HG02870 (cell line): ENCODE measurements at regions not wholly inside any gene's neighbourhood (a gene's known extent, or its start where the extent isn't known, plus 50 kb on each side); places are given as distances from the start of the nearest gene placed in this dataset.

Source experiments
- ATAC-seq: cut with Tn5 transposase; IDR thresholded peaks from one replicate; pipeline ENCODE4 v1.9.1; 2021; ENCODE audit warnings: mild to moderate bottlenecking, moderate library complexity; ENCODE audit not compliant: unreplicated experiment

DNA sequence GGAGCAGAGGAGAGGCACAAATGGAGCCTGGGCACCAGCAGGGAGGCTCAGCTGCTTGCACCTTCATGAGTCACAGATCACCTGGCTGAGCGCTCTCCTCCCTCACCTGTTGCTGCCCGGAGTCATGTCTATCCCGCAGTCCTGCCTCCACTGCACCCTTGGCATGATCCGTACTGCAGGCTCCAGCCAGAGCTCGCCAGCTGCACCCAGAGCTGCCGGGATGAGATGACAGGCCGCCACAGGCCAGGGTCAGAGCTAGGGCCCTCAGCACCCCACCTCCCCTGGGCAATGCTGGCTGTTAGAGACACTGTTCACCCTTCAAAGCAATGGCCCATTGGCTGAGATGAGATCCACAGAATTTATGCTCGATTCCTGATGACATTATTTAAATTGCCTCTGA lies 702.8 kb downstream of the TBC1D22A start:
- ATAC-seq: no peak

DNA sequence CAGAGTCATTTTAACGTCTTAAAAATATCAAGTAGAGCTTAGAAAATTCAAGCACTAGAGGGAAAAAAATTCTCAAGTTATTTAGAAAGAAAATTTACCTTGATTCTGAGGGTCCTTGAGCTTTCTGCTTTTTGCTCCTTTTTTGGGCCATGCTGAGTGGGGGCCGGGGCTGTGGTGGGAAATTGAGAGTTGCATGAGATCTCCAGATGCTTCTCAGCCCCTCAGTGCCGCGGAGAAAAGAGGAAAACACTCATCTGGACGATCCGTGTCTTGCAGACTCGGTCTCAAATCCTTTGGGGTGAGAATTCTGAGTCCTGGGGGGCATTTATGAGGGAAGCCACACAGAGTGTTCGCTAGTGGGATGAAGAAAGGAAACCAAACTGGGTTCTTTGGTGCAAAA lies 700.8 kb downstream of the TBC1D22A start:
- no peak for ATAC-seq

DNA sequence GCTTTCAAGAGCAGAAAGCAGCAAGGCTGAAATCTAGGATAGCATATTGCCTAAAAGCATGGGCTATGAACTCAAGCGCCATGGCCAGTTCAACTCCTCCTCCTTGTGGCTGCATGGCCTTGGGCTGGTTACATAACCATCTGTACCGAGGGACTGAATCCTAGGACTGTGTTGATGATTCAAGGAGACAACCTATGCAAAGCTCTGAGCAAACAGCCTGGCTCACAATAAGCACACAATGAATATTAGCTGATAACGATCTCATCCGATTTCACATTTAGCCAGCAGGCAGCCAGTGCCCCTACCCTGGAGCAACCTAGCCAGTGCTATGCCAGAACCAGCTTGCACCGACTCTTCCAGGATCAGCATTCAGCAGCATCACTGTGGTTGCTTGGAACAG lies 698.4 kb downstream of the TBC1D22A start:
- no peak for ATAC-seq

DNA sequence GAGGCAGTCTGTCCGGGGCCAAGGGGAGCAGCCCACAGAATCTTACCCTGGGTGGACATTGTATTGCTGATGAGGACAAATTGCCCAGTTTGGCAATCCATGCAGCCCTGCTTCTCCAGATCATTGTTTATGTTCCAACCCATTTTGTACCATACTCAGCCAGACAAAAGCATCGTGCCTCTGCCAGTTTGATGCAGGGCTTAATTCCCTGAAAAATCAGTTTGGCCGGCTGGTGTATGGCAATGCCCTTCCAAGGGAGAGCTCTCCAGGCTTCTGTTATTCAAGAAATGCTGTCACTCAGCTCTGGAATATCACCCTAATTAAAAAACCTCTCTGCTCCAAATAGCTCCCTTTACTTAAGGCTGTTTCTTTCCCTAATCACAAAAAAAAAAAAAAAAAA lies 697.7 kb downstream of the TBC1D22A start:
- no peak for ATAC-seq

DNA sequence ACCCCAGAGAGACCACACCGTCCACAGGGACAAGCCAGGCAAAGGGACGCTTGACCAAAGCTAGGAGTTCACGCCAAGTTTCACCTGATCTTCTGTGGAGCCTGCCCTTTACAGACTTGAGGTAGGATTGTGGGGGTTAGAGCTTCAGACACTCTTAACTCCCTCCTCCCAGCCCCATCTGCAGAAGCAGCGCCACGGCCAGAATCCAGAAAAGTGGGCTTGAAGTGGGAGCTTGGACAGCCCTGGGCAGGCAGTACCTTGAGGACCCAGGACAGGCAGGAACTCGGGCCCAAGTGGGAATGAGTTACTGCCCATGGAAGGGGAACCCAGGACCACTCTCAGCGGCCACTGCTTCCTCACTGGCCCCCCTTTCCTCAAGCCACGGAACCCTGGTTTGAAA lies 695.9 kb downstream of the TBC1D22A start:
- no peak for ATAC-seq

DNA sequence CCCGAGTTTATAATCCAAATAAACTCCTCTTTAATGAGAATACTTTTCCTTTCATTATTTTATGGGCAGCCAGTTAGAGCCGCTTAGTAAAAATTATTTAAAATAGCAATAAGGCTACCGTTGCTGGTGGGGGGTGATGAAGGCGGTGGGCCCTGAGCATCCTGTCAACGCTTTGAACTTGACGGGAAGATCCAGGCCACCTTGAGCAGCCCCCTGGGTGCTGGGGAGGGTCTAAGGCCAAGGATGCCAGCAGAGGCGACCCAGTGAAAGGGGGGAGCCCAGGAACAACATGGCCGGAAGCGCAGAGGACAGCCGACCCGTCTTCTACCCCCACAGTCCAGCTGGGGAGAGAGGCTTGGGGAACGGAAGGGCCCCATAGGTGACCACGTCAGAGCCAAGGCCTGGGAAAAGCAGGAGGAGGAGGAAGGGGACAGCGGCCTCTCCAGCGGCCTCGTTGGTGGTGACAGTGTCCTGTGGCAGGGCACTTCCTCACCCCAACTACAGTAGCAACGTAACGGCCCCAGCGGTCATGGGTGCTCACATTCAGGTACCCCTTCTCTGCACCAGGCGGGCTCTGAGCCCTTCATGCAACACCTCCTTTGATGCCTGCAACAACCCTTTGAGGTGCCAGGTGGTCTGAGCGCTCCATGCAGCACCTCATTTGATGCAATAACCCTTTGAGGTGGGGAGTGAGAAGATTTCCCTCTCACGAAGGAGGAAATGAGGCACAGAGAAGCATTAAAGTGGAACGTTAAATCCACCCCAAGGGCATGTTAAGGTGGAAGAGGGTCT lies 695.3 kb downstream of the TBC1D22A start:
- ATAC-seq: no peak

DNA sequence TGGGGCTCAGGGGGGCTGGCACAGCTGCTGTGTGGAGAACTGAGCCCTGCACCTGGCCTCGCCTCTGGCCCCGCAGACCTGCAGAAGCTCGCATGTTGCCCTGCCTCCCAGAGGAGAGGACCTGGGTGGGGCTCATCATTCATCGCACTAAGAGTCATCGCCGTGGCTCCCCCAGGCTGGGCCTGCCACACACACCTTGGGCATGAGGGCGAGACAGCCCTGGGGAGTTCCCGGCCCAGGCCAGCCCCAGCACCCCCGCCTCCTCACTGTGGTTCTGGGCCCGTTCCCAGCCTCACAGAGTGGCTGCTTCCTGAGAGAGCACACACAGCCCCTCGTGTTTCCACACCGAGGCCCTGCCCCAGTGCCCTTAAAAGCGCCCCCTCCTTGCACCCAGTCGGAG lies 694.6 kb downstream of the TBC1D22A start:
- no peak for ATAC-seq

DNA sequence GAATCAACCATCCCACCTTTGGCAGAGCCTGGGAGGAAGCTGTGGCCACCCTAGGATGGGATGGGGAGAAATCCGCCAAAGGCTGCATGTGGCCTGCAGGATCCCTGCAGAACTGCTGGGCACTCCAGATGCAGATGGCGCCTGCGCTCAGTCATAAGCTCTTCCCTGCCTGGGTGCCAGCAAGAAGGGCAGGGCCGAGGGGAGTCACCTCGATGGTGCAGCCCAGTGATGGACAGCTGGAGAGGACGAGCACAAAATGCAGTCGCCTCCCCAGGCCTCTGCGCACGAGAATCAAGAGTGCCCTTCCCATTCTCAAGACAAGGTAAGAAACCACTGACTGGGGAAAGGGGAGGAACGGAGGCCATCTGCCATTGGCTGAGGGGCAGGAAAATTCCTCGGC lies 693.6 kb downstream of the TBC1D22A start:
- no peak for ATAC-seq

DNA sequence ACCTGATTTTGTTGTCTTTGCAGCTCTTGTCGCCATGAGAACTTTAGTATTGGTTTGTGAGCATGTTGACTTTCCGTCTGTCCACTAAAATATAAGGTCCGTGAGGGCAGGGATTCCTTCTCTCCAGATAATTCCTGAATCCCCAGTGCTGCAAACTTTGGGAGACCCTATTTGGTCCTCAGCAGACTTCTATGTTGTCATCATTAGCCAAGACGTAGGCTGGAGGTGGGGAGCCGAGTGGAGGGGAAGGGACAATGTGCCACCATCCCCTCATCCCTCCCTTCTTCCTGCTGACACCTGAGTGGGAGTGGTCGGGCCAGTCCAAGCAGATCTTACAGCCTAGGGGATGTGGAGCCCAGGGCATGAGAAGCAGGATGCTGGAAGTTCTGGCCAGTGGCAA lies 690.6 kb downstream of the TBC1D22A start:
- no peak for ATAC-seq

DNA sequence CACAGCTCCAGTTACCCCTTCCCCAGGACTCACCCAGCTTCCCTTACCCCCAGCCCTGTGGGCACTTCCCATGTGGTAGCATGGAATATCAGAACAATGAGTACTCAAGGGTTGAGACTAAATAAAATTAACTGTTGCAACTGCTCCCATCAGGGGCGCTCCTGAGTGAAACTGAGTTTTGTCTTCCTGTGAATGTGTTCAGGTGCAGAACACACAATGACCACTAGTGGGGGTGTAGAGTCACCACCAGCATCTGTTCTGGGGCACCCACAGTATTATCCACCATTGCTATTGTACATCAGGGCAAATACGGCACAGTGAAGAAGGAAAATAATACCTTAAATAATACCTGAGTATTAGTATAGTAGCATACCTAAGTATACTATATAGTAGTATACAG lies 689.7 kb downstream of the TBC1D22A start:
- ATAC-seq: no peak

DNA sequence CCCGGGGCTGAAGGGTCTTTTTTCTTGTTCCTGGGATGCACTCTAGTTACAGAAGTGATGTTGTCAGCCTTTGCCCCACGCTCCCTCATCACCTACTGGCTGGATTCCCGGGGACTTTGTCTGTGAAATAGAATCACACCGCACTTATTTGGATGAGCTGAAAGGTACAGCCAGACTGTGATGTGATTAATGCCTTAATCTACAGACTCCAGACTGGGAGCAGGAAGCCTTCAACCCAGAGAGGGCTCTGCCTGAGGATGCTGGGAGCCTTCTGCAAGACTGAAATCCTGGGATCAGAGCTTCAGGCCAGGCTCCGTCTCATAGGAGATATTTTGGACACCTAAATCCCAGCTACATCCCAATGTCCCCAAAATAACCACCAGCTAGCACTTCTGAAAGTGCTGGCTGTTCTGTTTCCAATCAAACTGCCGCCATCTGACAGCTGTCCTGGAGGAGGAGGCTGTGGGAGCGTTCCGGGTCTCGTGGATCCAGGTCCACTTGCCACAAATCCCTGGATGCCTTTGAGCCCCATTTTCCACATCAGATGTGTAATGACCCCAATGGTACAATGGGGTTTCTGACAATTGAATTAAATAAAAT lies 688.5 kb downstream of the TBC1D22A start:
- ATAC-seq: no peak

DNA sequence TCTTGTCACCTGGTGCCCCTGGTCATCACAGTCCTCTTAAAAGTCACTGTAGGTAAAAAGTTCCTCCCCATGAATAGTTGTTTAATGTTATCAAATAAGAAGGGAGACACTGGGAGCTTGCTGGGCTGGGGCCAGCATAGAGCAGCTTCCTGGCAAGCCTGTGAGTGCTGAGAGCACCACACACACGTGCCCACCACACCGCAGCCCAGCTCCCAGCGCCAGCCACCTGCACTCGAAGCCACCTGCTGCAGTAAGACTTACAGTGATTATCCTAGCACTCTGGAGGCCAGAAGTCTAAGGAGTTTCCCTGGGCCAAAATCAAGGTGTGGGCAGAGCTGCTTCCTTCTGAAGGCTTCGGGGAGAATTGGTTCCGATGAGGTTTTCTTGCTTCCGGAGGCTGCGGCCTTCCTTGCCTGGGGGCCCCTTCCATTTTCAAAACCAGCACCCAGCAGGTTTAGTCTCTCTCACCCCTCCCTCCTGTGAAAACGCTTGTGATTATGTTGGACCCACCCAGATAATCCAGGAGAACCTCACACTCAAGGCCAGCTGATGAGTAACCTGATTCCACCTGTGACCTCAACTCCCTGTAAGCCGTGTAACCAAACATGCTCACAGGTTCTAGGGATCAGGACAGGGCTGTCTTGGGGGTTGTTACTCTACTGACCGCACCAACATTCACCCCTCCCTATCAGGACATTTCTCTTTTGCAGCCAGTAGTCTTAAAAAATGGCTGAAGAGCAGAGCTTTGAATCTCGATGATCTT lies 687.2 kb downstream of the TBC1D22A start:
- no peak for ATAC-seq

DNA sequence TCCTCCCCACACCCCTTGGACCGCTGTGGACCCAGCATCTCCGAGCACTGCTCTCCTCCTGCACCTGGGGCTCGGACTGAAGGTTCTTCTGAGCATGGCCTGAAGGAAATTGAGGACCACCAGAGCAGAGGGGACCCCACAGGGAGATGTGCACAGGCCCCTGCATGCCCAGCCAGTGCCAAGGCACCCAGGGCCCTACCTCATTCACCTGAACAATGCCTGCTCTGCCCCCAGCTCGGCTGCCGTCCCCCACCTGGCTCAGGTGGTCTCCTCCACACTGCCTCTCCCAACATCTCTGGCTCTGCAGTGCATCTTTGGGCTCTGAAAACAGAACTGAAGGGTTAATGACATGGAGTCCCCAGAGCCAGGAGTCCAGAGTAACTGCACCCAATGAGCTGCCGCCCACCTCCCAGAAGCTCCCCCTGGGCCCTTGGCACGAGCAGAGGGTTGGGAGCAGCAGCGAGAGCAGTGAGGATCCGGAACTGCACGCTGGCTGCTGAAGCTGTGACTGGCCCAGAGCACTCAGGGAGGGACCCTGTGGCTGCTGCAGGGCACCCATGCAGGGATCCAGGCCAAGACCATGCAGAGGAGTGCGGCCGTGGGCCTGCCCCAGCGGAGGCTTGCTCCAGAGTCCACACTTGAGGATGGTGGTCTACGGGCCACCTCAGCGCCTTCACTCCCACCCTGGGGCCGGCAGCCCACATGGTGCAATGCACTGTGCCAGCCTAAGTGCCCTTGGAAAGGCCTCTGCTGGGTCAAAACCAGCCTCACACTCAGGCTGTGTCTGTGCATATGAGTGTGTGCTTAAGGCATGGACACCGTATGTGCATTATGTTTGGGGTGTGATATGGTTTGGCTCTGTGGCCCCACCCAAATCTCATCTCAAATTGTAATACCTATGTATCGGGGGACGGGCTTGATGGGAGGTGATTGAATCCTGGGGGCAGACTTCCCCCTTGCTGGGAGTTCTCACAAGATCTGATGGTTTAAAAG lies 686.1 kb downstream of the TBC1D22A start:
- ATAC-seq: no peak

DNA sequence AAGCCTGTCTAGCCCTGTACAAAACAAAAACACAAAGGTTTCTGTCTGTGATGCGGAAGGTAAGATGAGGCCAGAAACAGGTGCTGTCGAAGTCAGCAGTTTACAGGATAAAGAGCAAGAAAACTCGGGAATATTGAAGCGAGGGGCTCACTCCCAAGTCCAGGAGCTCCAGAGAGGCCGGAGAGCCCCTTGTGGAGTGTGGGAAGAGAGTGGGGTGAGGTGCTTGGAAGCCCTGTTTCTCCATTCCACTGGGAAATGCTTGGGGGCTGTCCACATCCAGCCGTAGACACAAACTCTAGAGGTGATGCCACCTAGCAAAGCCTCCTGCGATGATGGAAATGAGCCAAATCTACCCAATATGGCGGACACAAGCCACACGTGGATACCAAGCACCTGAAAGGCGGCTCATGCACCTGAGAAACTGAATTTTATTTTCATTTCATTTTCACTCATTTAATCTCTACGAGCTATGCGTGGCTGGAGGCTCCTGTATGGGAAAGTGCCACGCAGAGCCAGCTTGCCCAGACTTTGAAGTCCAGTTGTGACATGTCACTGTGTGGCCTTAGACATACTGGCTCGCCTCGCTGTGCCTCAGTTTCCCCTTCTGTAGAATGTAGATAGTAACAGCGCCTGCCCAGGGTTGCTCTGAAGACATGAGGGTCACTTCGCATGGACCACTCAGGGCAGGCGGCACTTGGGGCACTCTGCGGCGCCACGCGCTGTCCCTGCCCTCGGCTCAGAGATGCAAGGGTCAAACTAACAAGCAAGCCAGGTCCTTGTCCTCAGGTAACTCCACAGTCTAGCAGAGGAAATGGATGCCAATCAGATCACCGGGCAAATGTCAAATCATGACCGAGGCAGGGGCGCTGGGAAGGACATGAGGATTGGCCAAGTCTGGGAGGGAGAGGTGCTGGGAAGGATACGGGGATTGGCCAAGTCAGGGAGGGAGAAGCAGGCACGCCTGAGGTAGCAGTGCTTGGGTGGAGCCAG lies 684.7 kb downstream of the TBC1D22A start:
- ATAC-seq: no peak

DNA sequence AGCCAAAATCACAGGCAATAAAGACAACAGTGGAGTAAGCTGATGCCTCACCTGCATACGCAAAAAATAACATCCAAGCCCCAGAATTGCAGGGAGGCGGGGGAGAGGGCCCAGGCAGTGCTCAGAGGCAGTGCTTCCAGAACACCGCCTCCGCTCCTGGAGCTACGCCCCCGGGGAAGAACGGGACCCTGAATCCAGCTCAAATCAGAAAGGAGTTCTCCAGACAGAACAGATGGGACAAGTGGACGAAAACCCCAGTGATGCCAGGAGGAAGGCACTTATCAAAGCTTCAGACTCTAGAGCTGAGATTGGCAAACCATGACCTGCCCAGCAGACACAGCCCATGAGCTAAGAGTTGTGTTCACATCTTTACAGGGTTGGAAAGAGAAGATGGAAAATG lies 683.9 kb downstream of the TBC1D22A start:
- no peak for ATAC-seq

DNA sequence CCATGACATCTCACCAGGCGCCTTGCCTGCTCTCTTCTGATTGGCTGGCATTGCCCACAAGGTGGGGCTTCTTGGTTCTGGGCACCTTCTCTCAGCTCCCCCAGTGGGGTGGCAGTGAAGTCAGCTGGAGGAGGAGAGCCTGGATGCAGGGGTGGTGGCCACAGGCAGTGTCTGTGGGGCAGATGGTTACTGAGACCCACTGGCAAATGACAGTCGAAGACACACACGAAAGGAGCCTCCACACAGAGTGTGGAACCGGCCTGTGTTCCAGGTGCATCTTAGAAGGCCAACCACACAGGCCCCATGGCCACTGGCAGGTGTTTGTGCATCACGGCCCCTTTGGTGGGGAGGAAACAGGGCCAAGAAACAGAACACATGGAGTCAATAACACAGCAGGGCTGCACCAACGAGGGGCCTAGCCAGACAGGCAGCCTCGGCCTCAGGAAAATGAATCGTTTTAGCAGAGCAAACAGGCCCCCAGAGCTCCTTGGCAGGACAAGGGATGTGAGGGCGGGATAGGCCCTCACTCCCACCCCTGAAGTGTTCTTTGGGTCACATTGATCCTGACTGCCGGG lies 683.4 kb downstream of the TBC1D22A start:
- ATAC-seq: no peak

DNA sequence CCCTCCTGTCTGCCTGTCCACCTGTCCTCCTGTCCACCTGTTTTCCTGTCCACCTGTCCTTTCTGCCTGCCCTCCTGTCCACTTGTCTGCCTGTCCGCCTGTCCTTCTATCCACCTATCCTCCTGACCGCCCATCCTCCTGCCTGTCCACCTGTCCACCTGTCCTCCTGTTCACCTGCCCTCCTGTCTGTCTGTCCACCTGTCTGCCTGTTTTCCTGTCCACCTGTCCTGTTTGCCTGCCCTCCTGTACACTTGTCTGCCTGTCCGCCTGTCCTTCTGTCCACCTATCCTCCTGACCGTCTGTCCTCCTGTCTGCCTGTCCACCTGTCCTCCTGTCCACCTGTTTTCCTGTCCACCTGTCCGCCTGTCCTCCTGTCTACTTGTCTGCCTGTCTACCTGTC lies 682.8 kb downstream of the TBC1D22A start:
- ATAC-seq: no peak

DNA sequence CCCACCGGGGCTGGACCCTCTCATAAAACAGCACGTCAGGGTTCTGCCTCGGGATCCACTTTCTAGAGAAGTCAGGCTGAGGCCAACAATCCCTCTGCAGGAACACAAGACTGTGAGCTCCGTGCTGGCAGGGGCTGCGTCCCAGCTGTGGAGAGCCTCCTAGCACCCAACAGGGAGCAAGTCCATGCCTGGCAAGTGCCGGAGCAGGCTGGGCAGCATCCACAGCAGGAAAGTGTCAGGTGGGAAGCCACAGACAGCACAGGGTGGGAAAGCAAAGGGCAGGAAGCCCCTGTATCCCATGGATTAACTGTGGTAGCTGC lies 682.3 kb downstream of the TBC1D22A start:
- ATAC-seq: no peak
